NCI-H748 treated with DMSO at 0.1 percent for 48 hours (cell line): ENCODE measurements at regions not wholly inside any gene's neighbourhood (a gene's known extent, or its start where the extent isn't known, plus 50 kb on each side); places are given as distances from the start of the nearest gene placed in this dataset.
"Not testable (repeated sequence)": the region's sequence is repeated elsewhere in the genome, so short reads cannot be mapped to it uniquely, and the experiment has no call there.

Experiments
- DNase-seq: peaks from one replicate; lab custom pipeline; 2025; lab: John Stamatoyannopoulos, UW

DNA sequence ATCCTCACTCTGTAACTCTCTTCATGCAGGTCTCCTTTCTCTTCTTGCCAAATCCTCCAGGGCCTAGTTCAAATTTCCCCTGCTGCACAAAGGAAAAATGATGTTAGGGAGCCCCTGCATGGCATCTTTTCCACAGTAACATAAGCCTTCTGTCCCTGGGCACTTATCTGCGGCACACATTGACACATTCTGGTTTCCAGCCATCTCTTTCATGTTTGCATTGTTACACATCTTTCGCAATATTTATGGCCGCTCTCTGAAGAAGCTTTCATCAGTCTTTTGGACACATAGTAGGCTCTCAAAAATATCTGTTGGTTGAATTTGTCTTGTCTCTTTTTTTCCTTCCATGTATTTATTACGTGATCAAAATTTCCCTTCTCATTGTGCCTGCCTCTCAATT is 1806.1 kb upstream of the PIK3C3 start:
- no peak for DNase-seq

DNA sequence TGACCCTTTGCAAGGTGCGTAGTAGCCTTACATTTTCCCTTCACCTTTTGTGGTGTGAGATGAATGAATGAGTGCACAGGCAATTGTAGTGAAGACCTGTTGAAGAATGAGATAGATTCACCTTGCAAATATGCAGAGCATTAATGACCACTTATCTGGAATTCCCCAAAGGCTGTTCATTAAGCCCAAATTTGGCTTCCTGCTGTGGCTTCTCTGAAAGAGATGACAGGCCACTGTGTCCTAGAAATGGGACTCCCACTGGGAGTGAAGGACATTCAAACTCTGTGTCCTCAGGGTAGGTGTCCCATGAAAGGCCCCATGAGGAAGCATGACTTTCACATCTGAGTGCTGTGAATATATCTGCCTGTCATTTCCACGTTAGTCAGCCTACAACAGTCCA is 1821.8 kb upstream of the PIK3C3 start:
- no peak for DNase-seq

DNA sequence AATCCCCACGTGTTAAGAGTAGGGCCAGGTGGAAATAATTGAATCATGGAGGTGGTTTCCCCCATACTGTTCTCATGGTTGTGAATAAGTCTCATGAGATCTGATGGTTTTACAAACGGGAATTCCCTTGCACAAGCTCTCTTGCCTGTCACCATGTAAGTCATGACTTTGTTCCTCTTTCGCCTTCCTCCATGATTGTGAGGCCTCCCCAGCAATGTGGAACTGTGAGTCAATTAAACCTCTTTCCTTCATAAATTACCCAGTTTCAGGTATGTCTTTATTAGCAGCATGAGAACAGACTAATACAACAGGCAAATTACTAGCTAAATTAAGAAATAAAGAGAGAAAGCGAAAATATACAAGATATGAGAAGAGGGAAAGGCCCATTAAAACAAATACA is 1822.6 kb upstream of the PIK3C3 start:
- not testable (repeated sequence) for DNase-seq

DNA sequence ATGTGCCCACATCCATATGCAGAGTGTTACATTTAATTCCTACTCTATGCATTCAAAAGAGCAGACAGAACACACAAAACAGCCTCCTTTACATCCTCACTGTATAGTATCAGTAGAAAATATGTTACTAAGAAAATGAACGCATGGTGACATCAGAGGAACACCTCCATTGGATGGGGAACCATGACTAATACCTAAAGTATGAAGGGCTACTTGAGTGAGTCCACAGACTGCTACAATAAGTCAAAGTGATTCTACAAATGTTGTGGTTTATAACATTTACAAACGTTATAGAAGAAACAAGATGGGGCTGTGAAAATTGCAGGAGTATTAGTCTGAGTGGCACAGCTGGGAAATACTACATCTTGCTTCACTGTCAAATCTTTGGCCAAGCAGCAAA is 1830.9 kb upstream of the PIK3C3 start:
- no peak for DNase-seq

DNA sequence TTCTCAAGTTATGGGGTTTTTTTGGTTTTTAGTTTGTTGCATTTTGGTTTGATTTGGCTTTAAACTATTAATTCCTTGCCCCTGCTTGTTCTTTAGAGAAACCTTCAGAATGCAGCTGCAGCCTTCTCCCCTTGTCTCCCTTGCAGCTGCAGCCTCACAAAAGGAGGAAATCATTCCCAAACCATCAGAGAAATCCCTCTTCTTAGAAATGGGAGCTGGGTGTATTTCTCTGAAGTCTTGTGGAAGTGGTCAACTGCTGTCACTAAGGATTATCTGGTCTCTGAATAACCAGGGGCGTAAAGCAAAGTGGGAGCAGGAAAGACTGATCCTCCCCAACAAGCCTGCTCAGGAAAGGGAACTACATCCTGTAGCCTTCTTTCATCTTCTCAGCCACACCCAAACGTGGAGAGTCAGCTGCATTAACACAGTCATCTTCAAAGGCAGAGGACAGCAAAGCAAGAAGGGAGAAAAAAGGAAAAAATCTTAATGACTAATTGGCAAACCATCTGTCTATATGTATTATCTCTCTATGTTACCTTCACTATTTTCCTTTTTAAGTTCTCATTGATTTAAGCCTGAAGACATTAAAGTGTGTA is 1834.1 kb upstream of the PIK3C3 start:
- no peak for DNase-seq

DNA sequence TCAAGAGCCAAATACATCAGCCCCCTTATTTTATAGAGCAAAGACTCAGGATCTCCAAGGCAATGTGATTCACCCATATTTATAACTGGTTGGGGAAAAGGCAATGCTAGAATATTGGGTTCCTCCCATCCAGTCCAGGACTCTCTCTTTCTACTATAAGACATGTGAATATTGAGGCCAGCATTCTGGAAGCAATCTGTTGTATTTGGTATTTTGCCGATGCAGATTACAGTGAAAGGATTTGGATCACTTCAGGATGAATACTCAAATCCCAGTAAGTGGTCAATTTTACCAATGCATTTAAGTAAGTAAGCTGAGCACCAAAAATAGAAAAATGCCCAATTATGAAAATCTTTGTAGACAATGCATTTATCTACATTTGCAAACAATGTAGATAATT is 1834.7 kb upstream of the PIK3C3 start:
- DNase-seq = no peak

DNA sequence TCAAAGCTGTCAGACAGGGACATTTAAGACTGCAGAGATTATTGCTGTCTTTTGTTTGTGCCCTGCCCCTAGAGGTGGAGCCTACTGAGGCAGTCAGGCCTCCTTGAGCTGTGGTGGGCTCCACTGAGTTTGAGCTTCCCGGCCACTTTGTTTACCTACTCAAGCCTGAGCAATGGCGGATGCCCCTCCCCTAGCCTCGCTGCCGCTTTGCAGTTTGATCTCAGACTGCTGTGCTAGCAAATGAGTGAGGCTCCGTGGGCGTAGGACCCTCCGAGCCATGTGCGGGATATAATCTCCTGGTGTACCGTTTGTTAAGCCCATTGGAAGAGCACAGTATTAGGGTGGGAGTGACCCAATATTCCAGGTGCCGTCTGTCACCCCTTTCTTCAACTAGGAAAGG is 1835.5 kb upstream of the PIK3C3 start:
- not testable (repeated sequence) for DNase-seq

DNA sequence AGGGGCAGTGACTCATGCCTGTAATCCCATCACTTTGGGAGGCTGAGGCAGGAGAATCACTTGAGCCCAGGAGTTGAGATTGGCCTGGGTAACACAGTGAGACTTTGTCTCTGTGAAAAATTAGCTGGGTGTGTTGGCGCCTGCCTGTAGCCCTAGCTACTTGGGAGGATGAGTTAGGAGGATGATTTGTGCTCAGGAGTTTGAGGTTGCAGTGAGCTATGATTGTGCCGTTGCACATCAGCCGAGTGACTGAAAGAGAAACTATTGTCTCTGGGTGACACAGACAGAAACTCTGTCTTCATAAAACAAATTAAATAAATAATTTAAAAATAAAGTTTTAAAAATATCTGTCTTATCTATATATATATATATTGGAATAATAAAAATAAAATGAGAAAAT is 1844.6 kb upstream of the PIK3C3 start:
- DNase-seq = no peak

DNA sequence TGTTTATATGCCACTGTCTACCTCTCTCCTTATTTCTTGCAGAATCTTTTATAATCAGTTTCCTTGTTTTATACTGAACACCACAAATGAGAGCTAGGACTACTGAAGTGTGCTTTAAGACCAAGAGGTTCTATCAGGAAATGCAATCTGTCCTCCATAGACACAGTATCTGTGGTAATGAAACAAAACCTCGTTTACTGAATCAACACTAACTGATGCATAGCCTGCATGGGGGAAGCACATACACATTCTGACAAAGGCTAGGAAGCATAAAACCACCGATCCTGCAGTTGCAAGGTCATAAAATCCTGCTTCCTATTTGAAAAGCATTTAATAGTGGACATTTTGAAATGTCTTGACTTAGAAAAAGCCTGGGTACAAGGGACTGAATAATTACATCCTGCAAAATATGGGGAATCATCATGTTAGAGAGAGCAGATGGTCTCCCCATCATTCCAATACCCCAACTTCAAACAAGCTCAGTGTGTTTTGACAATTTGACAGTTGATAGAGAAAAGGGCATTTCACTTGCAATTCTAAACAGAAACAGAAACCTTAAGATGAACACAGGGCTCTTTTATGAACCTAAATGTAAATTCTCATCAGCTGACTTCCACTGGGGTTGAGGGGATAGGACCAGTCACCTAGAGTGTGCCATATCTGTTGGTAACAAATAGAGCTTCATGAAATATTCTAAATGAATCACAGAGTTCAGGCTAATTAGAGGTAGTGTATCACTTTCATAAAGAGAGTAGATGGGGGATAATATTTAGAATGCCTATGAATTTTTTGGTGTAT is 1845.6 kb upstream of the PIK3C3 start:
- no peak for DNase-seq

DNA sequence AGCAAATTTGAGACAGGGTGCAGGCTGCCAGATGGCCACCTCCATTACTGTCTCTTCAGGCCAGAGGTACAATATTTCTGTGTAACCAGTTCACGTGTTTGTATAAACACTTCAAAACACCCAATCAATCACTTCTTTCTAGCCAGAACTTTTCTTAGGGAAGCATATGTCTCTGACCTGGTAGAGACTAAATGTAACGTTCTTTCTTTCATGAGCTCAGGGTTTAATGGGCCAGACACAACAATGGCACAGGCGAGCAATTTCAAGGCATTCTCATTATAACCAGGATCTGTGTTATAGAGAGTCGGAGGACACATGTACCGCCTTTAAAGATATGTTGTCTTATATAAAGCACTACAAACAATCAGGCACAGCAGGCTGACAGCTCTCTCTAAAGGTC is 1846.4 kb upstream of the PIK3C3 start:
- DNase-seq = peak; percentile 31

DNA sequence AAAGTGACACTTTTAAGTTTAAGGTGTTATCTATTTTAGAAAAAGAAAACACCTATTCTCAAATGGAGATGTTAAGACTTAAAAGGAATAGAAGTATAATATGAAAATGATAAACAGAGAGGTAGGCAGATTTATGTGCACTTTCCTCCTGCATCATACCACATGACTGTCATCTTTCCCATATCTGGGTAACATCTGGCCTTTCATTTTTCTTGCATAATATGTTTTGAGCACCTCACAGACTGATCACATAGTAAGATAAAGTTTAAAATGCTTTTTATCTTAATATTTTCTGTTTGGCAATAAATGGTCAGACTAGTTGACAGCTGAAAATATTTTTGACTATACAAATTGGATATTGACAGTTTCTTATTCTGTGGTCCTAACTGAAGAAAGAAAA is 1852.1 kb upstream of the PIK3C3 start:
- no peak for DNase-seq

DNA sequence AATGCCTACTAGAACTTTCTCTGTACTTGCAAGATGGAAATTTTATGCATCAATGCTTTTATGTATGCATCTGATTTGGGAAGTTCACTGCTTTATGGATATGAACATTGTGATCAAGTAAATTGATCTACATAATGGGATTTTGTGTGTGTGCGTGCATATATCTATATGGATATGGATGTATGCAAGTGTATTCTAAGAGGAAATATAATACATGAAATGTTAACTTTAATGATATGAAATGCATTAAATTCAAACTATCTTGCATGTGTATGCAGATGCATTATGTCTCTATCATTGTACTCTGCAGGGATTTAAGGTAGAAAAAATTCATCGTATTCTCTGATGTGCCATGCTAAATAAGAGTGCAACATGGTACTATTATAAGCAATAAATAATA is 1855.4 kb upstream of the PIK3C3 start:
- DNase-seq = no peak

DNA sequence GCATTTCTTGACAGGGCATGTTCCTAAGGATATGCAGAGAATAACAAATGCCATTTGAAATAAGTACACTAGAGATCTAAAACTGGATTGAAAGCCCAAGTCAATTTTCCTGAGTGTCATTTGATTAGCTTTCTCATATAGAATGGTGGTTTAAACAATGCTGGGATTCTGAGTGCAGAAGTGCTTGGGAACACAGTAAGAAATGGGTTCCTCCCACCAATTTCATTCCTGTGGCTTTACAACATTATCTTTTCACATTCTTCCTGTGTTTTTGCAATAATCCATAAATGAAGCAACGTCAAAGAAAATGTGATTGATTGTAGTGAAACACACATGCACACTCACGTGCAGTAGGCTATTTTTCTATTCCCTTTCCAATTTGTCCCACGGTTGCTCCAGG is 1858.4 kb upstream of the PIK3C3 start:
- no peak for DNase-seq

DNA sequence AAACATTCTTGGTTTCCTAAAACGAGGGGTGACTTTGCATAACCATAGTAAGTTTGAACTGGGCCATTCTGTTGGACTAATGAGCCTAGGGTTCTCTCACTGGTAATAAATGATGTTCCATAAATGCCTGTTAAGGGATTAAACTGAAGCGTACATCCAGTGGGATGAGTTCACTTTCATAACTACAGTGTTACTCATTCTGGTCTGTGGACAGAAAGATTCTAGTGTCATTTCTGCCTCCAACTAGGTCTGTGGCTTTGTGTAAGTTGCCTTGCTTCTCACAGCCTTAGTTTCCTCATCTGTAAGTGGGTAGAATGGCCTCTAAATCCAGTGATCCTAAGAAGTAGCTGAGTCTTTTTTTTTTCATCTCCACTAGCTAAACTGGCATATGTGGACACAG is 1860.6 kb upstream of the PIK3C3 start:
- DNase-seq = no peak

DNA sequence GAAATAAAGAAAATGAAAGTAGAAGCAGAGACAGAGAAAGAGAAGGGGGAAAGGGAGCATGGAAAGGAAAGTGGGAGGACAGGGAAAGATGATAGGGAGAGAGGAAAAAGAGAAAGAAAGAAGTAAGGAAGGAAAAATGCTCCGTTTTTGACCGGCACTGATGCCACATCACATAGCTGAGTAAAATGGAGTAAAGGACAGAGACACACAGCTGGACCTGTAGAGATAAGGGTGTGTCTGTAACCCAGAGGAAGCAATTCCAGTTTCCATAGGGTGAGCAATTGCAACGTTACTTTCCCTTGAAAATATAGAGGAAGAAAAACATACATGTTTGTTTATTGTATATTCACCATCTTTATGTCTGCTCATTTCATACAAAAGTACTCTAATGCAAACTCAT is 1866.9 kb upstream of the PIK3C3 start:
- no peak for DNase-seq

DNA sequence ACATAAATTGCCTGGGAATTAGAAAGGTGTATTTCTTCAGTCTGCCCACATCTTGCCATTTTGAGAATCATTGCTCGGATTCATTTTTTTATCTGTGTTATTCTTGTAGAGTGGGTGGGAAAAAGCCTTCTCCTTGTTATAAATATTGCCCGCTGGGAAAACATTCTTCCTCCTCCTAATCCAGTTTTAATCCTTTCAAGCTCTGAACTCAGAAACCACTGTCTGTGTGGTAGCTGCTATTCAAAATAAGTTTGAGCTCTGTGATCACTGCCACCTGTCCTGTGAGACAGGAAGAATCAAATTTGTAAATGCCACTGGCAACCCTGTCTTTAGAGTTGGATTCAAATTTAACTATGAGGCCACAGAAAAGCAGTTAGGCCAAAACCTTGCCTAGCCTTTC is 1875.2 kb upstream of the PIK3C3 start:
- no peak for DNase-seq

DNA sequence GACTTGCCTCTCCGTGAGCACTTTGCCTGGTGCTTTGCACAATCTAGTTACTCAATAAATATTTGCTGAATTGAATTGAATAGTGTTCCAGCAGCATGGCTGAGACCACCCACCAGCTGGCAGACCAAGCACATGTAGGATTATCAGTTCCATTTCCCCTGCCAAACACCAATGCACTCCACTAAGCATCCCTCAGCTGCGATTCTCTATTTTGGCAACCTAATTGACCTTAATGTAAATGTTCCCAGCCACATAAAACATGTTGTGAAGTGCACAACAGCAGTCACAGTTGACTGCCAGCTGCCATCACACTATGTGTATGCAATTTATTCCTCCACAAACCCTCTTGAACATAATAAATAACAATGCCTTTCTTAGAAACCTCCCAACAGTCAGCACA is 1879.4 kb upstream of the PIK3C3 start:
- DNase-seq = peak; percentile 31

DNA sequence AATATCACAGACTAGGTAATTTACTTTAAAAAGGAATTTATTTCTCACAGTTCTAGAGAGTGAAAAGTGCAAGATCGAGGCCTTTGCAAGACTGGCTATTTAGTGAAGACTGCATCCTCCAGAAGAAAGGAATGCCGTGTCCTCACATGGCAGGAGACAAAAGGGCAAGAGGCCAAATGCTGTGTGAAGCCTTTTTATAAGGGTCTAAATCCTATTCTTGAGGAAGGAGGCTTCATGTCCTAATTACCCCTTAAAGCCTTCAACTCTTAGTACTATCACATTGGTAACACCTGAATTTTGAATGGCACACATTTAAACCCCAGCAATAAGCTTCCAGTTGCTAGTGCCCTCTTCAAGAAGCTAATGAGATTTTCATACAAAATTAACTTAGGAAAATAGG is 1882.3 kb upstream of the PIK3C3 start:
- DNase-seq = no peak

DNA sequence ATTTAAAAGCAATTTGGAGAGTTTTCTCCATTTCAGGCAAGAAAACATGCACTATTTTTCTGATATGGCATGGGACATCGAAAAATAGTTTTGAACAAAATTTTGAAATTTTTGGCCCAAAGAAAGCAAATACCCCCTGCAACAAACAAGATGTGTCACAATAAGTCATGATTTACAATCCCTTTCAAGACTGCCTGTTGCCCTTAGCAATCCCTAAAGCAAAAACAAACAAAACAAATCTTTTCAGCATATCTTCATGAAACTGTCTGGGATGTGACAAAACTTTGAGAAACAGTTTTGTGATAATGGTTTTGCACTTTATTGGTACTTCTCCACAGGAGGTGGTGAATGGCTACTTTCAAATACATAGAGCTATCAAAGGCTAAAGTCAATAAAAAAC is 1888.7 kb upstream of the PIK3C3 start:
- DNase-seq = no peak

DNA sequence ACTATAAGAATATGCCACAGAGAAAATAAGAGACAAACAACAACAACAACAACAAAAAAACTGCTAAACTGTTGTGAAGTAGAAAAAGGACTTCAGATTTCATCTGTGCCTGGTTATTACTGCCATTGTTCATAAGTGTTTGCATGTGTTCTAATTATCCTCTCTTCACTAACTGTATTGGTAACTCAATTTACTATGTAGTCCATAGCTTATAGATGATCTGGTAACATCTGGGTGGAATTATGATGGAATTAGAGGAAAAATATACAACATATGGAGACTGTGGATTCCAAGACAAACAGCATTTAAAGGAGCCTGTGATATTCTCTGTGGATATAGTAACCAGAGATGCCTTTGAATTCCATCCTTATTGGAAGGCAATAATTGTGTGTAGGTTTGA is 1891.5 kb upstream of the PIK3C3 start:
- DNase-seq = no peak

DNA sequence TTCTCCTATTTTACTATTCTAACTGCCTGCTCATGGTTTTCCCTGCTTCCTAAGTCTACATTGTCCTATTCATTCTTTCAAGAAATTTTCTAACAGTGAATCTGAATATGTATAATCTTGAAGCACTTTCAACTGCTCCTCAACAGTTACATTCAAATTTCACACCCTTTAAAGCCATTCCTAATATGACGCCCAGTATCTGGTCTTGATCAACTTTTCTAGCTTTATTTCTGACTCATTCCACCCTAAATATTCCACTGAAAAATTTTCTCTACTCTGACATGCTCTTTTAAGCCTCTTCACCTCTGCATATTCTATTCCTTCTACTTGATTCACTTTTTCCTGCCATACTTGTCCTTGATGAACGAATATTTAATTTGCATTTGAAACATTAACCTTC is 1893.9 kb upstream of the PIK3C3 start:
- no peak for DNase-seq

DNA sequence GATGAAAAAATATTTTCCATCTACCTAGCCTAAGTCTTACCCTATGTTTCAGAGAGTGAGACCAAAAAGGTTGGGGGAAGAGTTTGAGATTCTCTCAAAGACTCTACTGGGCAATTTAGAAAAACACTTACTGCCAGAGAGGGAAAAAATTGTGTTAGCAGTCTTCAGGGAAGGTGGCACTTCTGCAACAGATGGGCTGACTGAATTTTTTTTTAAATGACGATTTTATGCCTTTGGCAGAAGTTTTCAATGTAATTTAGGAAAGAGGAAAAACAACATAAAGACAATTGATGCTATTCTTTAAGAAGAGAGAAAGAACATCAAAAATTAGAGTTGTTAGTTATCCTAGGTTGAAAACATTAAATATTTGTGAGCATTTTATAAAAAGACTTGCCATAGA is 1894.5 kb upstream of the PIK3C3 start:
- no peak for DNase-seq

DNA sequence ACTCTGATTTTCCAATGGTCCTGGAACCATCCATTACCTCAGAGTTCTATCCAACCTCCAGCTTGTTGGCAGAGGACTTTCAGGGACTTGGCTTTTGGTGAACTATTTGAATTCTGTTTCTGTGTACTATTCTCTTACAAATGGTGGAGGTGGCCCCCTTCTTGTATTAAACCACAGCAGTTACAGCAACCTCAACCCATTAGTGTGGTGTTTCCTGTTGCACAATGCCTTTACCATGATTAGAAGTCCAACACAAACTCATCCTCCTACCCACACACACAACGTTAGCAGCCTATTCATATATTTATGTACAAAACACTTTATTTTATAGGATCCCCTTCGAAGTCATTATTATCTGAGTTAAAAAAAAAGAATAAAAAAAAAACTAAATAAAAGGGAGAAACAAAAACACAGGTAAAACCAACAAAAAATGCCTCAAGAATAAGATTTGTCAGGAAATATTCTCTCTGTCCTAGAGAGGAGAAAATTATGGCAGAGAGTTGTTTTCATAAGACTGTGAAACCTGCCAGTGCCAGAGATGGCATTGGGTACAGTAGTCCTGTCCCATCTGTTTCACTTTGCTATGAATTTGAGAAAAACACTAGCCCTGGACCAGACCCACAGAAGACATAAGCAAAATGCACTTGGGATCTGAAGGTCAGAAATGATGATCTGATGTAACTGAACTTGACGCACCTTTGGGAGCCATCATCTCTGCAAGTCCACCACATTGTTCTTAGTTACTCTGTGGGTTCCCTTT is 1896.0 kb upstream of the PIK3C3 start:
- DNase-seq = no peak
